Calu3 (cell line): ENCODE measurements at regions not wholly inside any gene's neighbourhood (a gene's known extent, or its start where the extent isn't known, plus 50 kb on each side); places are given as distances from the start of the nearest gene placed in this dataset.
"Not testable (repeated sequence)": the region's sequence is repeated elsewhere in the genome, so short reads cannot be mapped to it uniquely, and the experiment has no call there.

ENCODE experiments used
- BruUV-seq: library from RNA; stranded (reverse); fragments of 400-500 nt; replicated peaks from 2 replicates; lab custom pipeline; 2021; lab: Mats Ljungman, UMichigan
- CTCF ChIA-PET: fragments of 300-600 bp; sonication (Branson Sonifier 250); formaldehyde crosslinking; loops from one replicate; lab custom pipeline; 2022; ENCODE audit warnings: antibody characterized with exemption; lab: Charles Lee
- DNase-seq: peaks from one replicate; pipeline ENCODE4 v3.0.0; 2022
- H3K27ac Mint-ChIP-seq: one replicate; pipeline ENCODE4 v1.8.0; 2022; ENCODE audit warnings: mixed read lengths; ENCODE audit not compliant: unreplicated experiment
- H3K27me3 Mint-ChIP-seq: one replicate; pipeline ENCODE4 v1.8.0; 2022; ENCODE audit warnings: mixed read lengths; ENCODE audit not compliant: unreplicated experiment
- H3K36me3 Mint-ChIP-seq: one replicate; pipeline ENCODE4 v1.8.0; 2022; ENCODE audit warnings: mild to moderate bottlenecking, moderate library complexity, mixed read lengths; ENCODE audit not compliant: insufficient read depth, unreplicated experiment
- H3K4me1 Mint-ChIP-seq: one replicate; pipeline ENCODE4 v1.8.0; 2022; ENCODE audit warnings: mild to moderate bottlenecking, low read depth, mixed read lengths; ENCODE audit not compliant: unreplicated experiment
- H3K4me3 Mint-ChIP-seq: one replicate; pipeline ENCODE4 v1.8.0; 2022; ENCODE audit warnings: mild to moderate bottlenecking, low read depth, moderate library complexity, mixed read lengths; ENCODE audit not compliant: unreplicated experiment
- H3K9me3 Mint-ChIP-seq: one replicate; pipeline ENCODE4 v1.8.0; 2022; ENCODE audit warnings: low read depth, mixed read lengths; ENCODE audit not compliant: unreplicated experiment
- intact Hi-C: fragments of 100-400 bp; cut with micrococcal nuclease; formaldehyde crosslinking; loops from one replicate; pipeline ENCODE4 v1.10.0; 2022; ENCODE audit not compliant: unreplicated experiment
- TF ChIP-seq, protein P1 (sequence below): fragments of 200-600 bp; IDR thresholded peaks from one replicate; pipeline ENCODE4 v1.8.0; 2022; ENCODE audit warnings: antibody characterized with exemption; ENCODE audit not compliant: unreplicated experiment

DNA sequence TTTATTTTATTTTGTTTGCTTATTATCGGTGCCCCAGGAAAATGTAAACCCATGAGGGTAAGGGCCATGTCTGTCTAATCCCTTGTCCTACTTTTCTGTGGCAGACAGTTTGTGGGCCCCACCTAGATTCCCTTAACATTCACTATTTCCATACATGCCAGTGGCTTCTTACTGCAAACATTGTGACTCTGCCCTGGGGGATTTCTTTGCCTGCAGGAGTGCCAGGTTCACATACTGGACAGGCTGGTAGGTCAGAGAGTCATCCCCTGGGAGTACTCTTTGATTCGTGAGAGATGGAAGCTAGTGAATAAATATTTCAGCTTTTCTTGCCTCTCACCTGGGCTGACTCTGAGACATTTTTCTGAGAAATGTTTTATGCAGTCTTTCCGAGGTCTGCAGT lies 122.8 kb upstream of the TBX5 start:
- peaks cover 17% of the 10 kb centered on the region for H3K9me3 Mint-ChIP-seq
- H3K27me3 Mint-ChIP-seq, result no peaks in the 10 kb centered on the region
- H3K4me1 Mint-ChIP-seq, result no peaks in the 10 kb centered on the region
- CTCF ChIA-PET, result interaction anchor here (0.6 kb wide), 1 partner anchor 211 kb away, joined by 6 read pairs; no protein-coding TSS in a partner anchor
- no peak for DNase-seq
- H3K4me3 Mint-ChIP-seq, result no peak overlapping the region
- TF ChIP-seq, protein P1, sequence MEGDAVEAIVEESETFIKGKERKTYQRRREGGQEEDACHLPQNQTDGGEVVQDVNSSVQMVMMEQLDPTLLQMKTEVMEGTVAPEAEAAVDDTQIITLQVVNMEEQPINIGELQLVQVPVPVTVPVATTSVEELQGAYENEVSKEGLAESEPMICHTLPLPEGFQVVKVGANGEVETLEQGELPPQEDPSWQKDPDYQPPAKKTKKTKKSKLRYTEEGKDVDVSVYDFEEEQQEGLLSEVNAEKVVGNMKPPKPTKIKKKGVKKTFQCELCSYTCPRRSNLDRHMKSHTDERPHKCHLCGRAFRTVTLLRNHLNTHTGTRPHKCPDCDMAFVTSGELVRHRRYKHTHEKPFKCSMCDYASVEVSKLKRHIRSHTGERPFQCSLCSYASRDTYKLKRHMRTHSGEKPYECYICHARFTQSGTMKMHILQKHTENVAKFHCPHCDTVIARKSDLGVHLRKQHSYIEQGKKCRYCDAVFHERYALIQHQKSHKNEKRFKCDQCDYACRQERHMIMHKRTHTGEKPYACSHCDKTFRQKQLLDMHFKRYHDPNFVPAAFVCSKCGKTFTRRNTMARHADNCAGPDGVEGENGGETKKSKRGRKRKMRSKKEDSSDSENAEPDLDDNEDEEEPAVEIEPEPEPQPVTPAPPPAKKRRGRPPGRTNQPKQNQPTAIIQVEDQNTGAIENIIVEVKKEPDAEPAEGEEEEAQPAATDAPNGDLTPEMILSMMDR, result no peak
- BruUV-seq, result no TSS peak
- intact Hi-C loops, result no loop called here
- no peak overlapping the region for H3K27ac Mint-ChIP-seq
- no peaks in the 10 kb centered on the region for H3K36me3 Mint-ChIP-seq

GRCh38 chr12:114521160-114521559 lies 115.2 kb upstream of the TBX5 start:
- intact Hi-C loops, BruUV-seq, H3K4me3 Mint-ChIP-seq, DNase-seq, H3K27me3 Mint-ChIP-seq, H3K27ac Mint-ChIP-seq, H3K9me3 Mint-ChIP-seq, H3K36me3 Mint-ChIP-seq, H3K4me1 Mint-ChIP-seq, CTCF ChIA-PET: not testable (repeated sequence)

GRCh38 chr12:114512351-114512750 lies 106.4 kb upstream of the TBX5 start:
- DNase-seq, result no peak
- Mint-ChIP-seq H3K9me3 (peaks cover 15% of the 10 kb centered on the region), H3K27ac (no peak overlapping the region), H3K4me3 (no peak overlapping the region), H3K36me3 (no peaks in the 10 kb centered on the region), H3K27me3 (no peaks in the 10 kb centered on the region), H3K4me1 (no peaks in the 10 kb centered on the region)
- intact Hi-C loops, result no loop called here
- CTCF ChIA-PET, result no interaction called here
- TF ChIP-seq, protein P1, result no peak
- no TSS peak for BruUV-seq

- intact Hi-C loops, result loop anchor here (1.0 to 2.0 kb wide), 2 partner anchors 342 to 528 kb away; no protein-coding TSS in a partner anchor
- Mint-ChIP-seq H3K4me3 (no peak overlapping the region), H3K4me1 (no peaks in the 10 kb centered on the region), H3K9me3 (peaks cover 15% of the 10 kb centered on the region), H3K36me3 (no peaks in the 10 kb centered on the region), H3K27ac (no peak overlapping the region), H3K27me3 (no peaks in the 10 kb centered on the region)
- TF ChIP-seq, protein P1, result peak; percentile 45
- peak; percentile 53 for DNase-seq
- no TSS peak for BruUV-seq
- CTCF ChIA-PET, result interaction anchor here (2.1 kb wide), 1 partner anchor 528 kb away, joined by 21 read pairs; no protein-coding TSS in a partner anchor
These were observed 102.7 kb upstream of the TBX5 start for GRCh38 chr12:114508529-114509129.

- no peak for DNase-seq
- CTCF ChIA-PET, result no interaction called here
- TF ChIP-seq, protein P1, result no peak
- H3K27ac Mint-ChIP-seq, result no peak overlapping the region
- H3K36me3 Mint-ChIP-seq, result no peaks in the 10 kb centered on the region
- H3K4me3 Mint-ChIP-seq, result no peak overlapping the region
- BruUV-seq, result no TSS peak
- intact Hi-C loops, result no loop called here
- peaks cover 15% of the 10 kb centered on the region for H3K9me3 Mint-ChIP-seq
- H3K4me1 Mint-ChIP-seq, result no peaks in the 10 kb centered on the region
- H3K27me3 Mint-ChIP-seq, result no peaks in the 10 kb centered on the region
These were observed 100.7 kb upstream of the TBX5 start for GRCh38 chr12:114506651-114507050.
